K562 (cell line): ENCODE measurements at regions not wholly inside any gene's neighbourhood (a gene's known extent, or its start where the extent isn't known, plus 50 kb on each side); places are given as distances from the start of the nearest gene placed in this dataset.

Source experiments
- BCL6 ChIP-seq: fragments of 250-450 bp; sonication (Bioruptor Pico); IDR thresholded peaks from 2 replicates; pipeline ENCODE4 v1.4.0; 2020
- CTCF ChIP-seq, 3 experiments: IDR thresholded peaks in 2 of 3; conservative IDR thresholded peaks in 1 of 3; 2 replicates each; pipeline ENCODE4 v1.5.1; 2011 to 2012; ENCODE audit warnings: low read length in 3 of 3, mild to moderate bottlenecking in 3 of 3, control low read depth in 2 of 3, improper control_type of control experiment in 1 of 3, inconsistent platforms in 1 of 3, low read depth in 1 of 3, mixed read lengths in 1 of 3, moderate library complexity in 1 of 3; ENCODE audit not compliant: insufficient read depth in 2 of 3
- ELF1 ChIP-seq: fragments of 200-800 bp; sonication (Bioruptor generic); IDR thresholded peaks from 2 replicates; pipeline ENCODE4 v1.6.1; 2016; ENCODE audit warnings: missing genetic modification characterization, missing compliant biosample characterization
- IRF2 ChIP-seq: sonication (generic); formaldehyde crosslinking; IDR thresholded peaks from 2 replicates; pipeline ENCODE4 v1.8.1; 2022; ENCODE audit warnings: mild to moderate bottlenecking, missing genetic modification reagents
- JUN ChIP-seq, 2 experiments: sonication (generic) in 1 of 2; formaldehyde crosslinking in 1 of 2; IDR thresholded peaks; 2 replicates each; pipeline versions ENCODE4 v1.6.1 to v1.8.0; 2012 to 2022; ENCODE audit warnings: borderline replicate concordance in 2 of 2, mild to moderate bottlenecking in 2 of 2, improper control_type of control experiment in 1 of 2, low read depth in 1 of 2, low read length in 1 of 2, missing genetic modification reagents in 1 of 2
- KLF16 ChIP-seq: IDR thresholded peaks from 2 replicates; pipeline ENCODE4 v1.6.1; 2016; ENCODE audit warnings: antibody characterized with exemption
- MIER1 ChIP-seq: fragments of 450-650 bp; IDR thresholded peaks from 2 replicates; pipeline ENCODE4 v1.6.1; 2016; ENCODE audit warnings: antibody characterized with exemption, mild to moderate bottlenecking, low read depth
- MYNN ChIP-seq, 2 experiments: sonication (generic); formaldehyde crosslinking in 1 of 2; IDR thresholded peaks; 2 replicates each; pipeline versions ENCODE4 v1.5.0 to v1.6.1; 2016 to 2020; ENCODE audit warnings: antibody characterized with exemption in 1 of 2, missing genetic modification reagents in 1 of 2
- POLR2A ChIP-seq: fragments of 450-650 bp; conservative IDR thresholded peaks from 2 replicates; pipeline ENCODE4 v1.6.1; 2016
- POLR2AphosphoS5 ChIP-seq: IDR thresholded peaks from 2 replicates; pipeline ENCODE4 v1.6.1; 2011; ENCODE audit warnings: mild to moderate bottlenecking, low read depth, low read length, moderate library complexity; ENCODE audit not compliant: control insufficient read depth, insufficient read depth
- SMAD2 ChIP-seq: fragments of 150-350 bp; IDR thresholded peaks from 2 replicates; pipeline ENCODE4 v1.6.1; 2014; ENCODE audit warnings: low read depth, mild to moderate bottlenecking, low read length
- SRF ChIP-seq, 2 experiments: fragments of 250-450, 450-650 bp in 1 of 2; sonication (Bioruptor Pico) in 1 of 2; sonication (generic) in 1 of 2; formaldehyde crosslinking; IDR thresholded peaks; 2 replicates each; pipeline versions ENCODE4 v1.5.0 to v1.5.1; 2020 to 2022; ENCODE audit warnings: mild to moderate bottlenecking in 1 of 2, missing genetic modification reagents in 1 of 2
- U2AF2 ChIP-seq: fragments of 200-400 bp; formaldehyde crosslinking; optimal IDR thresholded peaks from 2 replicates; pipeline ENCODE3; 2017; ENCODE audit warnings: low read depth, mild to moderate bottlenecking, low read length
- TF ChIP-seq, protein P1 (sequence below), 2 experiments: IDR thresholded peaks; 2 replicates each; pipeline ENCODE4 v1.6.1; 2012; ENCODE audit warnings: improper control_type of control experiment in 2 of 2, low read depth in 2 of 2, low read length in 2 of 2, borderline replicate concordance in 1 of 2

- no peak for TF ChIP-seq BCL6
- no peak for TF ChIP-seq ELF1 (tag)
- TF ChIP-seq IRF2 (CRISPR knock-in tag) = no peak
- TF ChIP-seq MYNN (IDR thresholded peaks at IDR 0.05) = no peak
- no peak for TF ChIP-seq MYNN (CRISPR knock-in tag; IDR thresholded peaks at IDR 0.05)
- no peak for TF ChIP-seq CTCF (IDR thresholded peaks at IDR 0.05 in 2 of 3, conservative IDR thresholded peaks at IDR 0.05 in 1 of 3; ENCODE audit: insufficient read depth in 2 of 3, low read depth in 1 of 3, low read length in 3 of 3)
- no peak for TF ChIP-seq MIER1
- TF ChIP-seq U2AF2 = no peak
- TF ChIP-seq POLR2A = no peak
- no peak for TF ChIP-seq POLR2AphosphoS5
- TF ChIP-seq JUN (IDR thresholded peaks at IDR 0.05; ENCODE audit: borderline replicate concordance, low read depth, low read length) = no peak
- no peak for TF ChIP-seq JUN (CRISPR knock-in tag; IDR thresholded peaks at IDR 0.05; ENCODE audit: borderline replicate concordance)
- TF ChIP-seq, protein P1, sequence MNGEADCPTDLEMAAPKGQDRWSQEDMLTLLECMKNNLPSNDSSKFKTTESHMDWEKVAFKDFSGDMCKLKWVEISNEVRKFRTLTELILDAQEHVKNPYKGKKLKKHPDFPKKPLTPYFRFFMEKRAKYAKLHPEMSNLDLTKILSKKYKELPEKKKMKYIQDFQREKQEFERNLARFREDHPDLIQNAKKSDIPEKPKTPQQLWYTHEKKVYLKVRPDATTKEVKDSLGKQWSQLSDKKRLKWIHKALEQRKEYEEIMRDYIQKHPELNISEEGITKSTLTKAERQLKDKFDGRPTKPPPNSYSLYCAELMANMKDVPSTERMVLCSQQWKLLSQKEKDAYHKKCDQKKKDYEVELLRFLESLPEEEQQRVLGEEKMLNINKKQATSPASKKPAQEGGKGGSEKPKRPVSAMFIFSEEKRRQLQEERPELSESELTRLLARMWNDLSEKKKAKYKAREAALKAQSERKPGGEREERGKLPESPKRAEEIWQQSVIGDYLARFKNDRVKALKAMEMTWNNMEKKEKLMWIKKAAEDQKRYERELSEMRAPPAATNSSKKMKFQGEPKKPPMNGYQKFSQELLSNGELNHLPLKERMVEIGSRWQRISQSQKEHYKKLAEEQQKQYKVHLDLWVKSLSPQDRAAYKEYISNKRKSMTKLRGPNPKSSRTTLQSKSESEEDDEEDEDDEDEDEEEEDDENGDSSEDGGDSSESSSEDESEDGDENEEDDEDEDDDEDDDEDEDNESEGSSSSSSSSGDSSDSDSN (IDR thresholded peaks at IDR 0.05; ENCODE audit: borderline replicate concordance in 1 of 2, low read depth in 2 of 2, low read length in 2 of 2) = no peak
- no peak for TF ChIP-seq KLF16
- TF ChIP-seq SMAD2 = no peak
- no peak for TF ChIP-seq SRF (CRISPR knock-in tag; IDR thresholded peaks at IDR 0.05)
Observed at GRCh38 chr20:11555510-11555909, 362.2 kb upstream of the BTBD3 start.
